ENCODE measurements at regions not wholly inside any gene's neighbourhood (a gene's known extent, or its start where the extent isn't known, plus 50 kb on each side); places are given as distances from the start of the nearest gene placed in this dataset.

DNA sequence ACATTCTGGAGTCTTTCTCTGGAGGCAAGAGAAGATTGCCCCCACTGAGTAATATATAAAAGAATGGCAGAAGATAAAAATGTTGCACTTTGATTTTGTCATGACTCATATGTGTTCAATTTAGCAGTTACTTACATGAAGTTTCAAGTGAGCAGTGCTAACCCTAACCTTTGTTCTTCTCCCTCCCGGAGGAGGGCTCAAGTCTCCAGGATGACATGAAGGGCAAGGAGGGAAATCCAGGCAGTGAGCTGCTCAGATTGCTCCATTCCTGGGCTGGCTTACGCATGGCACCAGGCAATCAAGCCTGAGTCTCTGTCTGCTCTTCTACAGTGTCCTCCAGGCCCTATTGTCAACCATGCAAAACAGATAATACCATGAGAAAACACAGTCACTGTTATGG lies 322.3 kb downstream of the DUSP6 start:
- TF ChIP-seq CTCF (IDR thresholded peaks at IDR 0.05) (no peak), EP300 (IDR thresholded peaks at IDR 0.05; ENCODE audit: borderline replicate concordance in 1 of 2, low read depth in 1 of 2, low read length in 1 of 2) (no peak), YY1 (IDR thresholded peaks at IDR 0.05; ENCODE audit: low read depth) (no peak), POLR2AphosphoS5 (IDR thresholded peaks at IDR 0.05; ENCODE audit: low read depth, low read length) (no peak), MXI1 (IDR thresholded peaks at IDR 0.05; ENCODE audit: low read depth, low read length) (no peak), SIN3A (IDR thresholded peaks at IDR 0.05; ENCODE audit: borderline replicate concordance, low read depth, low read length) (no peak), EZH2phosphoT487 (IDR thresholded peaks at IDR 0.05; ENCODE audit: borderline replicate concordance, low read depth) (no peak), RCOR1 (IDR thresholded peaks at IDR 0.05; ENCODE audit: low read length) (no peak), RXRA (IDR thresholded peaks at IDR 0.05; ENCODE audit: borderline replicate concordance, low read depth) (no peak)
- TF ChIP-seq, protein P1, sequence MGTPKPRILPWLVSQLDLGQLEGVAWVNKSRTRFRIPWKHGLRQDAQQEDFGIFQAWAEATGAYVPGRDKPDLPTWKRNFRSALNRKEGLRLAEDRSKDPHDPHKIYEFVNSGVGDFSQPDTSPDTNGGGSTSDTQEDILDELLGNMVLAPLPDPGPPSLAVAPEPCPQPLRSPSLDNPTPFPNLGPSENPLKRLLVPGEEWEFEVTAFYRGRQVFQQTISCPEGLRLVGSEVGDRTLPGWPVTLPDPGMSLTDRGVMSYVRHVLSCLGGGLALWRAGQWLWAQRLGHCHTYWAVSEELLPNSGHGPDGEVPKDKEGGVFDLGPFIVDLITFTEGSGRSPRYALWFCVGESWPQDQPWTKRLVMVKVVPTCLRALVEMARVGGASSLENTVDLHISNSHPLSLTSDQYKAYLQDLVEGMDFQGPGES (IDR thresholded peaks at IDR 0.05; ENCODE audit: low read depth, low read length), result no peak
- TF ChIP-seq, protein P2, sequence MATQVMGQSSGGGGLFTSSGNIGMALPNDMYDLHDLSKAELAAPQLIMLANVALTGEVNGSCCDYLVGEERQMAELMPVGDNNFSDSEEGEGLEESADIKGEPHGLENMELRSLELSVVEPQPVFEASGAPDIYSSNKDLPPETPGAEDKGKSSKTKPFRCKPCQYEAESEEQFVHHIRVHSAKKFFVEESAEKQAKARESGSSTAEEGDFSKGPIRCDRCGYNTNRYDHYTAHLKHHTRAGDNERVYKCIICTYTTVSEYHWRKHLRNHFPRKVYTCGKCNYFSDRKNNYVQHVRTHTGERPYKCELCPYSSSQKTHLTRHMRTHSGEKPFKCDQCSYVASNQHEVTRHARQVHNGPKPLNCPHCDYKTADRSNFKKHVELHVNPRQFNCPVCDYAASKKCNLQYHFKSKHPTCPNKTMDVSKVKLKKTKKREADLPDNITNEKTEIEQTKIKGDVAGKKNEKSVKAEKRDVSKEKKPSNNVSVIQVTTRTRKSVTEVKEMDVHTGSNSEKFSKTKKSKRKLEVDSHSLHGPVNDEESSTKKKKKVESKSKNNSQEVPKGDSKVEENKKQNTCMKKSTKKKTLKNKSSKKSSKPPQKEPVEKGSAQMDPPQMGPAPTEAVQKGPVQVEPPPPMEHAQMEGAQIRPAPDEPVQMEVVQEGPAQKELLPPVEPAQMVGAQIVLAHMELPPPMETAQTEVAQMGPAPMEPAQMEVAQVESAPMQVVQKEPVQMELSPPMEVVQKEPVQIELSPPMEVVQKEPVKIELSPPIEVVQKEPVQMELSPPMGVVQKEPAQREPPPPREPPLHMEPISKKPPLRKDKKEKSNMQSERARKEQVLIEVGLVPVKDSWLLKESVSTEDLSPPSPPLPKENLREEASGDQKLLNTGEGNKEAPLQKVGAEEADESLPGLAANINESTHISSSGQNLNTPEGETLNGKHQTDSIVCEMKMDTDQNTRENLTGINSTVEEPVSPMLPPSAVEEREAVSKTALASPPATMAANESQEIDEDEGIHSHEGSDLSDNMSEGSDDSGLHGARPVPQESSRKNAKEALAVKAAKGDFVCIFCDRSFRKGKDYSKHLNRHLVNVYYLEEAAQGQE (IDR thresholded peaks at IDR 0.05; ENCODE audit: low read depth, low read length), result no peak
